Cardiac fibroblast (primary cell): ENCODE measurements at regions not wholly inside any gene's neighbourhood (a gene's known extent, or its start where the extent isn't known, plus 50 kb on each side); places are given as distances from the start of the nearest gene placed in this dataset.

Experiments used
- DNase-seq, 2 donors: peaks; one replicate each; pipeline versions ENCODE4 v3.0.0 to v3.0.0-alpha.2; 2010; ENCODE audit warnings: low read depth in 2 of 2
- H3K4me3 ChIP-seq, 2 donors: replicated peaks in 1 of 2; 1 replicate in 1 of 2; 2 replicates in 1 of 2; pipeline ENCODE4 v1.5.1; 2011; ENCODE audit warnings: low read depth in 2 of 2, low read length in 2 of 2, mild to moderate bottlenecking in 2 of 2, moderate library complexity in 1 of 2
- TF ChIP-seq, protein P1 (sequence below): IDR thresholded peaks from one replicate; pipeline ENCODE4 v1.5.1; 2011; ENCODE audit warnings: low read depth, mild to moderate bottlenecking, low read length, inconsistent platforms

DNA sequence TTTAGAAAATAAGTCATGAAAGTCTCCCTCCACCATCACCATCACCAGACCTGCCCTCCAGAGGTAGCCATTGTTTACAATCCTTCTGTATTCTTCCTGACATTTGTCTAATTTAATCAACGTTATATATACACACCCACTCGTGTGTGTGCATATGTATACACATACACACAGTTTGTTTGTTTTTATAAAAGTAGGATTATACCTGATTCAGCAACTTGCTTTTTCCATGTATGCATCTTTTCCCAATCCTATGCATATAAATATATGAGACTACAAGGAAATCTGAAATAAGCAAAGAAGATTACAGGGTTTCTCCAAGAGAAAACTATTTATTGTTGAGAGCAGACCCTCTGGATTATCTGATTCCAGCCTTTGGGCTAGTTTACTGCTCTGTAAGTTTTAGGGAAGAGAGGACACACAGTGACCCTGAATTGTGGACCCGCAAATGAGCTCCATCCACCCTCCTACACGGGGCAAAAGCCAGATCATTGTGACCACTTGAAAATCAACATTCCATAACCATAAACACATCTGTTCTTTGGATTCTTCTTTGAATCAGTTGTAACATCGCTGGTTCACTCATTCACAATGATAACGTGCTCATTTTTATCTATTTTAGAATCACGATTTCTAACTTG, 104.3 kb downstream of the CPN2 start:
- TF ChIP-seq, protein P1, sequence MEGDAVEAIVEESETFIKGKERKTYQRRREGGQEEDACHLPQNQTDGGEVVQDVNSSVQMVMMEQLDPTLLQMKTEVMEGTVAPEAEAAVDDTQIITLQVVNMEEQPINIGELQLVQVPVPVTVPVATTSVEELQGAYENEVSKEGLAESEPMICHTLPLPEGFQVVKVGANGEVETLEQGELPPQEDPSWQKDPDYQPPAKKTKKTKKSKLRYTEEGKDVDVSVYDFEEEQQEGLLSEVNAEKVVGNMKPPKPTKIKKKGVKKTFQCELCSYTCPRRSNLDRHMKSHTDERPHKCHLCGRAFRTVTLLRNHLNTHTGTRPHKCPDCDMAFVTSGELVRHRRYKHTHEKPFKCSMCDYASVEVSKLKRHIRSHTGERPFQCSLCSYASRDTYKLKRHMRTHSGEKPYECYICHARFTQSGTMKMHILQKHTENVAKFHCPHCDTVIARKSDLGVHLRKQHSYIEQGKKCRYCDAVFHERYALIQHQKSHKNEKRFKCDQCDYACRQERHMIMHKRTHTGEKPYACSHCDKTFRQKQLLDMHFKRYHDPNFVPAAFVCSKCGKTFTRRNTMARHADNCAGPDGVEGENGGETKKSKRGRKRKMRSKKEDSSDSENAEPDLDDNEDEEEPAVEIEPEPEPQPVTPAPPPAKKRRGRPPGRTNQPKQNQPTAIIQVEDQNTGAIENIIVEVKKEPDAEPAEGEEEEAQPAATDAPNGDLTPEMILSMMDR: no peak

GRCh38 chr3:194247350-194247740, 103.8 kb downstream of the CPN2 start:
- no peak overlapping the region for H3K4me3 ChIP-seq
- DNase-seq: no peak
- TF ChIP-seq, protein P1: no peak

More for the DNA sequence above, 104.3 kb downstream of the CPN2 start:
- no peak for DNase-seq
- H3K4me3 ChIP-seq: no peak overlapping the region

- peak in 1 of 2 donors; percentile 35 for DNase-seq
- no peak overlapping the region for H3K4me3 ChIP-seq
- TF ChIP-seq, protein P1: no peak
Measured at GRCh38 chr3:194249323-194250097, 101.6 kb downstream of the CPN2 start.

DNA sequence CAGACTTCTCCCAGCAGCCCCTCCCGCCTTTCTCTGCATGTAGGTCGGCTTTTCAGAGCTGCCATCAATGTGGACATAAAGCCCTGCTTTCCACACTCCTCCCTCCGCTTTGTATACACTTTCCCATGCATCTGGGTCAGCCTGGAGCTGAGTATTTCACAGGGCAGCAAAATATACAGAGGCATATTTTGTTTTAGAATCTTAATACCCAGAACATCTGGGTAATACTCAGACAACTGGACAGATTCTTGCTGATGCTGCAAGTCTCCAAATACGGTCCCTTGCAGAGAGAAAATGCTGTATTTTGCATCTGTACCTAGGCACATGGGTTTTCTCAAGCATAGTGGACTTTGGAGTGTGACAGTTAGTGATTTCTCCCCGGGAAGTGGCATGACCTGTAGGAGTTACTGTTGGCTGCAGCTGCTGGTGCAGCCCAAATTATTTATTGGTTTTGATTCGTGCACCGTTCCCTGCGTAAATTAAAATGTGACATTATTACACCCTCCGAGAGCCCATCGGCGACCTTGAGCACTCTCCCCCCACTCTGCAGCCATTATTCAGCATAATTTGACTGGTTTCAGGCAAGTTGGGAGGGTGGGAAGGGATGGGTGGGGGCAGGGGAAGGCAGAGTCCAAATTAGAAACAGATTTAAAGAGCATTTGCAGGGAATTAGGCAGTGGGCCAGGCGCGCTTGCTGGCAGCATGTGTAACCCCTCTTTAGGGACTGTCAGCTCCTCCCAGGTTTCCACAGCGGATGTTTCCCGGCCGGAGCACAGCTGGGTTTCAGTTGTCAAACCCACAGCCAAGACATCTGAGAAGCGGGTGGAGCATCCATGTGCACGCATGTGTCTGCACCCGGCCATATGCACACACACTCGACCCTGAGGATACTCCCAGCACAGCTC, 100.8 kb downstream of the CPN2 start:
- peak; percentile 54 to 85 for DNase-seq
- TF ChIP-seq, protein P1: no peak
- H3K4me3 ChIP-seq: no peak overlapping the region

DNA sequence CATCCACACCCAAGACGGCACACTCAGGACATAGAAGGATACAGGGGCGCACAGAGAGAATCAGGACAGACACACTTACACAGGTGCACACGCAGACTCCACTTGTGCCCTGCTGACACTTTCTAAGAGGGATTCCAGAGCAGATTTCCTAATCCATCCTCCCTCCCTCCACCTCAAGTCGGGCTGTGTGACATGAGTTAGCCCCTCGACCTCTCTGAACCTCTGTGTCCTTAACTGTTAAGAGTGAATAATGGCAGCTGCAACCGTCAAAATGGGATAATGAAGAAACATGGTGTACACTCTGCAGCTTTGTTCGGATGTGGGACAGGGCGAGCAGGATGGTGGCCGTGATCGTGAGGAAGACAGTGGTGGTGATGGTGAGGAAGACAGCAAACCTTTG, 100.1 kb downstream of the CPN2 start:
- no peak for DNase-seq
- TF ChIP-seq, protein P1: no peak
- no peak overlapping the region for H3K4me3 ChIP-seq

DNA sequence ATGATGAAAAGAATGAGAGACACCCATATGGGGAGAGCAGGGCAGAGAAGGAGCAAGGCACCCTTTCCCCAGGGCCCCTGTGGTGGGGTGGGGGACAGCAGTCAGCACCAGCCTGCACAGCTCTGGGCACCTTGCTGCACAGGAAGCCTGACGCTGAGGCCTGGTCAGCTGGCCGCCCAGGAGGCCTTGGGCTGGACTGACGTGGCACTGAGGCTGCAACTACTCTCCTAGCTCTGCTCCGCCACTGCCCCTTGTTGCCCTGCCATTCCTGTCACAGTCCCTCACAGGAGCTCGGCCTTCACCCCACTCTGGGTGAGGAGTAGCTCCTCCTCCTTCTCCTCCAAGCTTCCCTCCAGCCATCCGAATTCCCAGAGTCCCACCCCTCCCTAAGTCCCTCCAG, 99.7 kb downstream of the CPN2 start:
- DNase-seq: no peak
- TF ChIP-seq, protein P1: no peak
- no peak overlapping the region for H3K4me3 ChIP-seq
